MM.1S (cell line): ENCODE measurements at regions not wholly inside any gene's neighbourhood (a gene's known extent, or its start where the extent isn't known, plus 50 kb on each side); places are given as distances from the start of the nearest gene placed in this dataset.
"Not testable (repeated sequence)": the region's sequence is repeated elsewhere in the genome, so short reads cannot be mapped to it uniquely, and the experiment has no call there.

ENCODE experiments used
- DNase-seq: peaks from one replicate; pipeline ENCODE4 v3.0.0-alpha.2; 2015
- H2AFZ ChIP-seq: fragments of 300-600 bp; sonication (generic); 2 replicates; pipeline ENCODE4 v1.6.0; 2016; ENCODE audit warnings: antibody characterized with exemption, low read length
- H3F3A ChIP-seq: fragments of 300-600 bp; sonication (generic); 2 replicates; pipeline ENCODE4 v1.6.1; 2016; ENCODE audit warnings: mild to moderate bottlenecking, antibody characterized with exemption, low read length, moderate library complexity, mixed read lengths; ENCODE audit not compliant: insufficient read depth
- H3K27ac ChIP-seq: fragments of 300-600 bp; sonication (generic); 2 replicates; pipeline ENCODE4 v1.5.1; 2016; ENCODE audit warnings: mild to moderate bottlenecking, low read length
- H3K27me3 ChIP-seq: fragments of 300-600 bp; sonication (generic); replicated peaks from 2 replicates; pipeline ENCODE4 v1.6.0; 2016; ENCODE audit warnings: low read length; ENCODE audit not compliant: insufficient read depth
- H3K36me3 ChIP-seq: fragments of 300-600 bp; sonication (generic); replicated peaks from 2 replicates; pipeline ENCODE4 v1.6.1; 2016; ENCODE audit warnings: mild to moderate bottlenecking, low read length, mixed read lengths; ENCODE audit not compliant: insufficient read depth
- H3K4me1 ChIP-seq: fragments of 300-600 bp; sonication (generic); 2 replicates; pipeline ENCODE4 v1.6.1; 2016; ENCODE audit warnings: low read length, mixed read lengths
- H3K4me2 ChIP-seq: fragments of 300-600 bp; sonication (generic); 2 replicates; pipeline ENCODE4 v1.6.0; 2016; ENCODE audit warnings: low read depth, low read length
- H3K4me3 ChIP-seq: fragments of 300-600 bp; sonication (generic); 2 replicates; pipeline ENCODE4 v1.5.1; 2016; ENCODE audit warnings: low read length, mixed read lengths
- H3K79me2 ChIP-seq: fragments of 300-600 bp; sonication (generic); 2 replicates; pipeline ENCODE4 v1.6.1; 2016; ENCODE audit warnings: mixed run types, low read length, mixed read lengths
- H3K9ac ChIP-seq: fragments of 300-600 bp; sonication (generic); 2 replicates; pipeline ENCODE4 v1.6.1; 2016; ENCODE audit warnings: low read length, mixed read lengths
- H3K9me2 ChIP-seq: fragments of 300-600 bp; sonication (generic); replicated peaks from 2 replicates; pipeline ENCODE4 v1.6.1; 2016; ENCODE audit warnings: mild to moderate bottlenecking, low read length, mixed read lengths; ENCODE audit not compliant: insufficient read depth
- H3K9me3 ChIP-seq: fragments of 300-600 bp; sonication (generic); replicated peaks from 2 replicates; pipeline ENCODE4 v1.6.1; 2016; ENCODE audit warnings: mild to moderate bottlenecking, low read length, mixed read lengths; ENCODE audit not compliant: insufficient read depth
- H4K20me1 ChIP-seq: fragments of 300-600 bp; sonication (generic); 2 replicates; pipeline ENCODE4 v1.6.1; 2016; ENCODE audit warnings: mild to moderate bottlenecking, low read length, moderate library complexity, mixed read lengths; ENCODE audit not compliant: insufficient read depth
- EZH2 ChIP-seq: fragments of 300-600 bp; sonication (generic); optimal IDR thresholded peaks from 2 replicates; pipeline ENCODE3; 2017; ENCODE audit warnings: low read depth, mild to moderate bottlenecking, antibody characterized with exemption, low read length, mixed read lengths
- EZH2phosphoT487 ChIP-seq: fragments of 300-600 bp; sonication (generic); IDR thresholded peaks from 2 replicates; pipeline ENCODE4 v1.6.1; 2018; ENCODE audit warnings: antibody characterized with exemption, low read length
- TF ChIP-seq, protein P1 (sequence below): fragments of 300-600 bp; sonication (generic); IDR thresholded peaks from 2 replicates; pipeline ENCODE4 v1.5.1; 2016; ENCODE audit warnings: antibody characterized with exemption, low read length, mixed read lengths

DNA sequence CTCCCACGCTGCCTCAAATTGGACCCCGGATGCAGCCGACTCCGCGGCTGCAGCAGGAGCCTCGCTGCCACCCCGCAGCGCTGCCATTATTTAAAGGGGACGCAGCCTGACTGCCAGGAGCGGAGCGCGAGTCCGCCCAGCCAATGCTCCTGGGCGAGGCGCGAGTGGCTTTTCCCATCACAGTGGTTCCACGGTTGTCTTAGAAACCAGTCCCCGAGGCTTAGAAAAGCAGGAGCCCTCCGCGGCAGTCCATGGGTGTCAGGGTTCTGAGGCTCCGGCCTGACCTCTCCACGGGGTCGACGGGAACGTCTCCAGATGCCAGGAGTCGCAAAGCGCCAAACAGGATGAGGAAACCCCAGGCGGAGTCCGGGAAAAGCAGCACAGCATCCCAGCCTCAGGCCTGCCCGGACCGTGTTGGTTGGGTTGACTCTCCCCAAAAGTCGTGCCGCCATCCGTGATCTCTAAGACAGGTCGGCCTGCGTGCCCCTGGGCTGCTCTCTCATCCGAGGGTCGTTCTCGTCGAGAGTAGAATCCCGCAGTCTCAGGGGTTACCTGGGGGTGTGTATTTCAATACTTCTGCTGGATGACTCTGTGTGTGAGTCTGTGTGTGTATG is 975.8 kb upstream of the DEFB115 start:
- no peak overlapping the region for H3K4me2 ChIP-seq
- H3K4me3 ChIP-seq, result no peak overlapping the region
- no peaks in the 10 kb centered on the region for H3K36me3 ChIP-seq
- TF ChIP-seq EZH2 (no peak), EZH2phosphoT487 (no peak)
- TF ChIP-seq, protein P1, sequence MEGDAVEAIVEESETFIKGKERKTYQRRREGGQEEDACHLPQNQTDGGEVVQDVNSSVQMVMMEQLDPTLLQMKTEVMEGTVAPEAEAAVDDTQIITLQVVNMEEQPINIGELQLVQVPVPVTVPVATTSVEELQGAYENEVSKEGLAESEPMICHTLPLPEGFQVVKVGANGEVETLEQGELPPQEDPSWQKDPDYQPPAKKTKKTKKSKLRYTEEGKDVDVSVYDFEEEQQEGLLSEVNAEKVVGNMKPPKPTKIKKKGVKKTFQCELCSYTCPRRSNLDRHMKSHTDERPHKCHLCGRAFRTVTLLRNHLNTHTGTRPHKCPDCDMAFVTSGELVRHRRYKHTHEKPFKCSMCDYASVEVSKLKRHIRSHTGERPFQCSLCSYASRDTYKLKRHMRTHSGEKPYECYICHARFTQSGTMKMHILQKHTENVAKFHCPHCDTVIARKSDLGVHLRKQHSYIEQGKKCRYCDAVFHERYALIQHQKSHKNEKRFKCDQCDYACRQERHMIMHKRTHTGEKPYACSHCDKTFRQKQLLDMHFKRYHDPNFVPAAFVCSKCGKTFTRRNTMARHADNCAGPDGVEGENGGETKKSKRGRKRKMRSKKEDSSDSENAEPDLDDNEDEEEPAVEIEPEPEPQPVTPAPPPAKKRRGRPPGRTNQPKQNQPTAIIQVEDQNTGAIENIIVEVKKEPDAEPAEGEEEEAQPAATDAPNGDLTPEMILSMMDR, result no peak
- no peaks in the 10 kb centered on the region for H3K4me1 ChIP-seq
- H4K20me1 ChIP-seq, result no peaks in the 10 kb centered on the region
- H3K9ac ChIP-seq, result no peak overlapping the region
- no peaks in the 10 kb centered on the region for H3F3A ChIP-seq
- DNase-seq, result no peak
- no peaks in the 10 kb centered on the region for H3K9me3 ChIP-seq
- no peak overlapping the region for H2AFZ ChIP-seq
- H3K79me2 ChIP-seq, result no peaks in the 10 kb centered on the region
- H3K27me3 ChIP-seq, result no peaks in the 10 kb centered on the region
- no peak overlapping the region for H3K27ac ChIP-seq
- H3K9me2 ChIP-seq, result no peaks in the 10 kb centered on the region

DNA sequence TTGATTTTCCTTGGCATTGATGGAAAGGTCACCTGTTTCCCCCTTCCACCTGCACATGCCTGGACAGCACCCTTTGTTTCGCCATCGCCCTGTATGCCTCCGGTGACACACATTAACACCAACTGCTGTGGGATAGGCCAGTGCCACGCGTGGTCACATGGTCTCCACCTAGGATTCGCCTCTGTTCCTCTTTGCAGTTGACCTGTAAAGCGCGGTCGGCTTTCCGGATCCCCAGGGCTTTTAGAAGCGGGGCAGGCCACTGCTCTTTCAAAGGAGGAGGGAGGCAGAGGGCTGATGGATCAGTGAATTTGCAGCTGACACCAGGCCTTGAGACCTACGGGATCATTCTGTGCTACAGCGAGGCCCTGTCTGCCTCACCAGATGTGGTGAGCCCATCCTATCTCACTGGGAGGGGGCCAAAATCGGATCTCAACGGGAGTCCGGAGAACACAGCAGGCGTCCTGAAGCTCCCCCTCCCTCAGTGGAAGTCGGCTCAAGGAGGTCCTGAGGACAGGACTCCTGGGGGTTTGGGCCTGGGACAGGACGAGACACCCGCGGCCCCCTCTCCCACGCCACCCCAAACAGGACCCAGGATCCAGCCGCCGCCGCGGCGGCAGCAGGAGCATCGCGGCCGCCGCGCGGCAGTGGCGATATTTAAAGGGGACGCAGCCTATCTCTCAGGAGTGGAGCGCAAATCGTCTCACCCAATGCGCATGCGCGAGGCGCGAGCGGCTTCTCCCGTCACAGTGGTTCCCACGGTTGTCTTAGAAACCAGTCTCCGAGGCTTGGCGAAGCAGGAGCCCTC is 973.8 kb upstream of the DEFB115 start:
- not testable (repeated sequence) for H3F3A ChIP-seq, H3K9ac ChIP-seq, H3K4me3 ChIP-seq, H3K9me2 ChIP-seq, H3K36me3 ChIP-seq, H3K79me2 ChIP-seq, H3K4me2 ChIP-seq, H3K27ac ChIP-seq, H3K4me1 ChIP-seq, H2AFZ ChIP-seq, H3K9me3 ChIP-seq, H3K27me3 ChIP-seq, H4K20me1 ChIP-seq
- DNase-seq, result peak; percentile 54

DNA sequence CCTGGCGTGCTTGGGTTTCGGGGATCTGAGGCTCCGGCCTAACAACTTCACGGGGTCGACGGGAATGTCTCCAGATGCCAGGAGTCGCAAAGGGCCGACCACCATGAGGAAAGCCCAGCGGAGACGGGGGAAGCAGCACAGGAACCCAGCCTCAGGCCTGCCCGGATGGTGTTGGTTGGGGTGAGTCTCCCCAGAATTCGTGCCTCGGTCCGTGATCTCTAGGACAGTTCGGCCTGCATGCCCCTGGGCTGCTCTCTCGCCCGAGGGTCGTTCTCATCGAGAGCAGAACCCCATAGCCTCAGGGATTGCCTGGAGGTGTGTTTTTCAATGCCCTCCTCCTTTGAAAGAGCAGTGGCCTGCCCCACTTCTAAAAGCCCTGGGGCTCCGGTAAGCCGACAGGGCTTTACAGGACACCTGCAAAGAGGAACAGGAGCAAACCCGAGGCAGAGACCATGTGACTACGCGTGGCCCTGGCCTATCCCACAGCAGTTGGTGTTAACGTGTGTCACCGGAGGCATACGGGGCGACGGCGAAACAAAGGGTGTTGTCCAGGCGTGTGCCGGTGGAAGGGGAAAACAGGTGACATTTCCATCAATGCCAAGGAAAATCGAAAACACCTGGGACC is 973.1 kb upstream of the DEFB115 start:
- TF ChIP-seq EZH2, result no peak
- TF ChIP-seq, protein P1, result no peak
- no peak for TF ChIP-seq EZH2phosphoT487
- Histone ChIP-seq H3K9me3 (no peaks in the 10 kb centered on the region), H3F3A (no peaks in the 10 kb centered on the region), H3K4me3 (no peak overlapping the region), H3K4me2 (no peak overlapping the region; the same call in 1 of the 2 replicates), H2AFZ (no peak overlapping the region), H3K4me1 (no peaks in the 10 kb centered on the region), H3K79me2 (no peaks in the 10 kb centered on the region), H3K9ac (no peak overlapping the region), H4K20me1 (no peaks in the 10 kb centered on the region), H3K36me3 (no peaks in the 10 kb centered on the region), H3K9me2 (no peaks in the 10 kb centered on the region), H3K27ac (no peak overlapping the region), H3K27me3 (no peaks in the 10 kb centered on the region)
- no peak for DNase-seq

DNA sequence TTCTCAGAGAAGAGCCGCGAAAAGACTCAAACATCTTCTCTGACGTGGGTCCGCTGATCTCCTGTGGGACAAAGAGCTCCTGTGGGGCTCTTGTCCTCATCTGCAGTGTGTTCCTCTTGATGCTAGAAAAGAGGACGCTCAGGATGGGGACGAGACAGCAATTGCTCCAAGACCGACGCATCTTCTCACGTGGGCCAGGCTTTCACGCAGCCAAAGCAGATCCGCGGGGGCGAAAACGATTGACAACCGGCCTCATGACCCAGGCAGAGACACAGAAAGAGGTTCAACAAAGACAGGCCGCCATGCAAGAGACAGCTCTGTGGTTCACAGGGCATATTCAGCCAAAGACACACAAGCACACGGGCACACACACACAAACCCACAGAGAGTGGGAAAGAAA is 971.8 kb upstream of the DEFB115 start:
- TF ChIP-seq, protein P1, result no peak
- TF ChIP-seq EZH2phosphoT487 (no peak), EZH2 (no peak)
- Histone ChIP-seq H3K4me3 (no peak overlapping the region), H3K4me2 (no peak overlapping the region), H3K27ac (no peak overlapping the region), H3K9me2 (no peaks in the 10 kb centered on the region), H3F3A (no peaks in the 10 kb centered on the region), H3K27me3 (no peaks in the 10 kb centered on the region), H3K4me1 (no peaks in the 10 kb centered on the region), H4K20me1 (no peaks in the 10 kb centered on the region), H2AFZ (no peak overlapping the region), H3K79me2 (no peaks in the 10 kb centered on the region), H3K9me3 (no peaks in the 10 kb centered on the region), H3K9ac (no peak overlapping the region), H3K36me3 (no peaks in the 10 kb centered on the region)
- DNase-seq, result no peak
